NOMO-1 treated with DMSO at 0.1 percent for 48 hours (cell line): ENCODE measurements at regions not wholly inside any gene's neighbourhood (a gene's known extent, or its start where the extent isn't known, plus 50 kb on each side); places are given as distances from the start of the nearest gene placed in this dataset.

Experiments used
- DNase-seq: peaks from one replicate; lab custom pipeline; 2025; ENCODE audit not compliant: unreplicated experiment; lab: John Stamatoyannopoulos, UW

DNA sequence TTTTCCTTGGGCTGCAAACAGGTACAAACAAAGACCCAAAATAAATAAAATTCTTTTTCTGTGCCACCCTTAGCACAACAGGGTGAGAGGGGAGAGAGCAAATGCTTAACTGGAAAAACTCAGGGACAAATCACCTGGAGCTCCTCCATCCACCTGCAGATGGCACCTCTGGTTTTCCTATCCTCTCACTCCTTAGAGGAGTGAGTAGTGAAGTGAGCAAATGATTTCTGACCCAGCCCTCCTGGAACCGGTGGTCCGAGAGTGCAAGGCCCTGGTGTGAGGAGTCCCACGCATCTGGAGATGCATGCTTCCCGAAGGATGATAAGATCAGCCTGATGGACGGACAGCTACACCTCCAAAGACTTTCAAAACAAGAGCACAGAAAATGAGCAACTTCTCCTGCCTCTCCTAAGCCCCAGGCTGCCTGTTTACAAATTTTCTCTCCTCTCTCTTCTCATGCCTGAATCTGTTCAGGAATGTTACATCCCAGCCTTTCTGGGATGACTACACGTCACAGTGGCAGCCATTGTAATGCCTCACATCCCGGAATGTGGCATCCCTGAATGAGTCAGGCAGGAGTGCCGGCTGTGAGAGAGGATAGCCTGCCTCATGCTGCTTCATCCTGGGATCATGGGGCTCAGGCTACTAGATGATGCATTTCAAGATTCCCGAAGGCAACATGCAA lies 86.4 kb downstream of the ADRB2 start:
- no peak for DNase-seq

DNA sequence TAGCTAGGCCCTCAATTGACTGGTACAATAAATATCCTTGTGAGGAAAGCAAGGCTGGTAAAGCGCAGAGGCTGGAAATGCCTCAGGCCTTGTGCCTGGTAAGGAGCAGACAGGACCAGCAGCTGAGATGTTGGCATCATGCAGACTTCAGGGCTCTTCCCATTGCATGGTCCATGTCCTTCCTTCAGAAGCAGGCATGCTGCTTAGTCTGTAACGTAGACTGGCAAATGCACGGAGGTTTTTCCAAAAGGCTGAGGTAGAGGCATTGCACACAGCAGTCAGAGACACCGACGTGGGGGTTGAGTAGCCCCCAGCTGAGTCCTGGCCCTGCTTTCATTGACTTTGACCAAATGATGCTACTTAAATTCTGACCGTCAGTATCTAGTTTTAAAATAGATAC lies 87.1 kb downstream of the ADRB2 start:
- no peak for DNase-seq

DNA sequence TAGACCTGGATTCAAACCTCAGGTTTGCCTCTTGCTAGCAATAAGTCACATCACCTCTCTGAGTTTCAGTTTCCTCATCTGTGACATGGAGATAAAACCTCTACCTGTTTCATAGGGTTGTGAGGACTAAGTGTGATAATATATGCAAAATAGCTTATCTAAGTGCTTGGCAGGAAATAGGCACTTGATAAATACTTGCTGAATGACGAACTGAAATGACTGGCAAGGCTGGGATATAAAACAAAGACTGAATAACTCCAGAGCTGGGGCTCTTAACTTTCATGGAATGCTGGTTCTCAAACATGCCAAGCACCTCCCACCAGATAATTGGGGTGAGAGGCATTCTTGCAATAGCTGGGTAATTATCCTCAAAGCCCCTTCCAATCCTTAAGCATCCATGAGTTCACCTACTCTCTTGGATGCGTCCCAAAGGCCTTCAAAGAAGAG lies 87.6 kb downstream of the ADRB2 start:
- DNase-seq, result no peak

DNA sequence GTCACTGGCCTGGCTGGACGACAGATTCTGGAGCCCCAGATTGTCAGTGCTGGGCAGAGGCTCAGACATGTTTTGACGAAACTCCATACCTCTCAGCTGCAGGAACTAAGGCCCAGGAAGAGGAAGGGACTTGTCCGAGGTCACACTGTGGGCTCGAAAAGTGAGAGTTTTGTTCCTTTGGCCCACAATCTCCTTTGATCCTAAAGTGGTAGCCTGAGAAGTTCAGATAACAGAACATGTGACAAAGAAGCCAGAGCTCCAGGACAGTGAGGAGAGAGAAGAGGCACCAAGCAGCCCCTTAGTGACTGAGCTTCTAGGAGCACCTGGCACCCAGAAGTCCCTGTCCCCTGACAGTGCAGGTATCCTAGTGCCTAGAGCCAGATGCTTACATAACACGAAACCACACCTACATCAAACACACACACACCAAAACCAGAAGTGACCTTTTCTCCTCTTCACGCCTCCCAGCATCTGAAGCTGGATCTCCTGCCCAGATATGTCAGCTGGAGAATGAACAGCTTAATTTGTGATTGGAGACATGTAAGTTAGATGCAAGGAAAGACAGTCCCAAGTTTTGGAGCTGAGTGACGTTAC lies 88.9 kb downstream of the ADRB2 start:
- no peak for DNase-seq

DNA sequence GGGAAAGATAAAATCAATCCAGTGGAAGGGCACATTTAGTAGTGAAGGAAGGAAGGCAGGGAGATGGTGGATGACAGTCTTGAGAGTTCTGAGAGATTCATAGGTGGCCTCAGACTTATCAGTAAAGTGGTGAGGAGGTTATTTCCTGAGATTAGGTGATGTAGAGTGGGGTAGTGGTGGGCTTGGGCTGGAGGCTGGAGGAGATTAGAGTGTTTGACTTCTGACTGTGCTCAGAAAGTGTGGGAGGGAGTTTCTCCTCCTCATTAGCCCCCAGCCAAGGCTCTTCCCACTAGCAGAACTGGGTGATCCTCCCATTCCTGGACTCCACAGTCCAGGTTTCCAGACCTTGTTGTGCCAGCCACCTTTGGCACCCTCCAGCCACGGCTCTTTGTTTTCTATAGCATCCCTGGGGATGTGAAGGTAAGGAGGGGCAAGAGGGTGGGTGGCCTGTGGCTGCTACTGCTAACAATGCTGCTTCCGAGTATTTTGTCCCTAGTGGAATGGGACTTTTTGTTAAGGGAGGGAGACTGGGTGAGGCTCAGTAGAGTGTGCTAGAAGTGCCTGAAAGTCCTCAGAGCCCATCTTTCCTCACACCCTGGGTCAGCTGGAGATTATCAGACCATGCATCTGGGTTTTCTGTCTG lies 94.4 kb downstream of the ADRB2 start:
- no peak for DNase-seq

DNA sequence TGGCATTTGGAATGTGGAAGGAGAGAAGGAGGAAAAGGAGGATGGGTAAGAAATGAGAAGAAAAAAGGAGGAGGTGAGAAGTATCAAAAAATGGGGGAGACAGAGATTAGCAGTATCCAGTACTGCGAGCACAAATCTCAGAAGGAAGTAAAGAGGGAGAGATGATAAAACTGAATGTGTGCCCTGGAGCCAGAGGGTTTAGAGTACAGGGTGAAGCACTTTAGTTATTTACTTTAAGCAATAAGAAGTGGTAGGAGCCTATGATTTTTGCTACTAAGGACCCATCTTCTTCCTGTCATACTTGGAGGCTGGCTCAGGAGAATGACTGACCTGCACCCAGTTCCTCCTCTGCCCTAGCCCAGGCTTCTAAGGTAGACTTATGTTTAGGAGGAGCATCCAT lies 94.9 kb downstream of the ADRB2 start:
- no peak for DNase-seq

DNA sequence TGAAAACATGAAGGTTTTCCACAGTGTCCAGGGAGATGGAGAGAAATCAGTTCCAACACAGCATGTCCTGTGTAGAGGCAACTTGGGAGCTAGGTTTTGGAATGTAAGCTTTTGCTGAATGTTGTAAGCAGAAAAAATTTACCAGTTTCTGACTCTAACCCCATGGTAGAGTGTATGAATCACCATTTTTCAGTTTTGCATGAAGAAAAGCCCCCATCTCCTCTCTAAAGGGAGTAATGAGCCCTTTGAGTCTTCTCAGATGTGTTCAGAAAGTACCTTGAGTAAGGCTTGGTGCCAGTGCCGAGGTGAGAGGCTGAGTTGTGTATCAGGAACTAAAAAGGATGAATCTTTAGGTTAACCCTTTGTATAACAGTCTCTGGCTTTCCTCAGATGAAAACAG lies 96.2 kb downstream of the ADRB2 start:
- DNase-seq, result no peak

DNA sequence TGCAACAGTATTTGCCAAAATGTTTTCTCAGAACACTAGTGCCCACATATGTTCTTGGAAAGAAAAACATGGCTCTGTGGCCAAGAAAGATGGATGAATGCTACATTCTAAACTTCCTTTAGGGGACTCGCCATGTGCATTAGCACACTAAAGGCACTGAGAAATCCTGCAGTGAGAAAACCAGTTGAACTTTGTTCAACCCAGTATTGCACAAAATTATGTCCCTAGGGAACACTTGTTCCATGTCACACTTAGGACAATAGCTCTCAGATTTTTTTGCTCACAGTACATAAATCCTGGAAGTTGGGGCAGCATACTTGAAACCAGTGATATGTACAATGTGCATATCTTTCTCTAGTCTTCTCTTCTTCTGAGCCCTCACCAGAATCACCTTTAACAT lies 96.6 kb downstream of the ADRB2 start:
- DNase-seq, result no peak

DNA sequence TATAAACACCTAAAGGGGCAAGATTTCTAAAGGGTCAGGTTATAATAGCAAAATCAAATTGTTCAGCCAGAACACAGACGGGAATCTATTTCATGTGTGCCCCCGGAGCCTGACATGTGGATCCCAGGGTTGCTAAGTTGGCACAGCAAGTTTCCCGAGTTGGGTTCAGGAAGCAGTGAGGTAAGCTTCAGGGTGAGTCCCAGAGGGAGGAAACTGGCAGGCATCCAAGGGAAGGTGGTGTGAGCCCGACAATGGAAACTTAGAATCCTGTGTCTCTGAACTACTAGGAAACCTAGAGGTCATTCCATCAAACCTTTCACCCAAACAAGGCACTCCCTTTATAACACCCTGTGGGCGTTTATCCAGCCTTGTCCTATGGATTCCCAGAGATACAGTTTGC lies 98.4 kb downstream of the ADRB2 start:
- DNase-seq, result no peak

DNA sequence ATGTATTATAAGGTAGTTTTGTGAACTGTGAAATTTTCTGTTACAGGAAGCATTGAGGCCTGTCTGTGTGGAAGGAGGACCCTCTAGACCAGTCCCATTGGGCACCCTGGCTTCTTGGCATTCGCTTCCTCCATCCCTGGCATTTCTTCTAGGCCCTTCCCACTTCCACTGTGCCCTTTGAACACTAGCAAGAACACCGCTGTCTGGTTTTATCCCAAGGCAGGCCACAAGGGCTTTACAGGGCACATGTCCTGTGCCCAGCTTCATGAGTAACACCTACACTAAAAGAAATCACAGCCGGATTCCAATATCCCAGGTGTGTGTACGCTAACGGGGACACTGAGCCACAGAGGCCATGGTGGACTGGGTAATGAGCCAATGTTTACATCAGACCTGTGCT lies 99.8 kb downstream of the ADRB2 start:
- DNase-seq, result no peak

DNA sequence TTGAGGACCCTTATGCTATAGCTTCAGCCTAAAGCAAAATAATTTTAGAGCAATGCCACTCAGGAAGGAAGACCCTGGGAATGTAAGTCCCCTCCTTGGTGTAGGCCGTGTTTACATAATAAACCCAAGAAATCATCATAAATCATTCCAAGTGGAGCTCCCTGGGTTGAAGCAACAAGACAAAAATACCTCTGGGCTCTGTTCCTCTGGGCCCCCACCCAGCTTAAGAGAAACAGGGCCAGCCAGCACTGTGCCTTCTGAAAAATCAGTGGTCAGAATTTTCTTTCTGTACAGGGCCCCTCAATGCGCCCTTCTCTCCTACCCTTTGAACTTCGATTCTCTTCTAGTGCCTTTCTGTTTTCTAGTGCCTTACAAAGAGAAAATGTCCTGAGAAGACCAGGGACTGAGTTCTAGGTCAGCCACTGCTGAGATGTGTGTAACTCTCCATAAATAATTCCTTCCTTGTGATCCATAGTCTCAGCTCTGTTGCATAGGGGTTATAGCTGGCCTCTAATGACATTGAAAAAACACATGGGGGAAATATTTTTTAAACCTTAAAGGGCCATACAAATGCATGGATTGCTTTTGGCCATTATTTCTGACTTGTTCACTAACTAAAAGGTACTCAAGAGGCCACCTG lies 101.0 kb downstream of the ADRB2 start:
- DNase-seq, result no peak

DNA sequence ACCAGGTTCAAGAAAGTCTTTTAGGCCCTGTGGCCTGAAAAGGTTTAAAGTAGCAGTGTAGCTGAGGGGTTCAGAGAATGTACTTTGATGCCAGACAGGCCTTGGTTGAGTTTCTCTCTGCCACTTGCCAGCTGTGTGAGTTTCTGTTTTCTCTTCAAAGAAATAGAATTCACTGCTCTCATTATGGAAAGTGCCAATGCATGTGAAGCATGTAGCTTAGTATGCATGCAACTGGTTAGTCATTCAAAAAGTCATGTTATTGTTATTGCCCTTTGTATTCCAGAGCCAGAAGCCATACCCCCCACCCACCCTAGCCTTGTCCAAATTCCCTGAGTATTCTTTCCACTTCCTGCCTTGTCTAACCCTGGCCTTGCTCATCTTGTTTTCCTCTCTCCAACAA lies 101.7 kb downstream of the ADRB2 start:
- no peak for DNase-seq

DNA sequence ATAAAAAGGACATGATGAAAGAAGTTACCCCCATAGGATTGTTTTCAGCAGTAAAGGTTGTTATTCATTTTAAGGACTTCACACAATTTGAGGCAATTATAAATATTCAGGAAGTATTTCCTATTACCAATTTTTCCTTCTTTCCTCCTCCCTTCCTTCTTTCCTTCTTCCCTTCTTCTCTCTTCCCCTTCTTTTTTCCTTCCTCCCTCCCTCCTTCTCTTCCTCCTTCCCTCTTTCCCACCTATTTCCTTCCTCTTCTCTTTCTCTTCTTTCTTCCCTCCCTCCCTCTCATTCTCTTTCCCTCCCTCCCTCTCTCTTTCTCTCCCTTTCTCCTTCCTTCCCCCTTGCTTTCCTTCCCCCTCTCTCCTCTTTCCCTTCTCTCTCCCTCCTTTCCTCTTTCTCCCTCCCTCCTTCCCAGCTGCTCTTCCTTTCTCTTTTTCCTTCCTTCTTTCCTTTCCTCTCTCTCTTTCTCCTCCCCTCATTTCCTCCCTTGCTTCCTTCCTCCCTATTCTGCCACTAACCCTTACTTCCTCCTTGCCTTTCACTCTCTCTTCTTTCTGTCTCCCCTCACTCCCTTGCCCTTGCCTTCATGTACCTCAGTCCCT lies 105.1 kb downstream of the ADRB2 start:
- no peak for DNase-seq

DNA sequence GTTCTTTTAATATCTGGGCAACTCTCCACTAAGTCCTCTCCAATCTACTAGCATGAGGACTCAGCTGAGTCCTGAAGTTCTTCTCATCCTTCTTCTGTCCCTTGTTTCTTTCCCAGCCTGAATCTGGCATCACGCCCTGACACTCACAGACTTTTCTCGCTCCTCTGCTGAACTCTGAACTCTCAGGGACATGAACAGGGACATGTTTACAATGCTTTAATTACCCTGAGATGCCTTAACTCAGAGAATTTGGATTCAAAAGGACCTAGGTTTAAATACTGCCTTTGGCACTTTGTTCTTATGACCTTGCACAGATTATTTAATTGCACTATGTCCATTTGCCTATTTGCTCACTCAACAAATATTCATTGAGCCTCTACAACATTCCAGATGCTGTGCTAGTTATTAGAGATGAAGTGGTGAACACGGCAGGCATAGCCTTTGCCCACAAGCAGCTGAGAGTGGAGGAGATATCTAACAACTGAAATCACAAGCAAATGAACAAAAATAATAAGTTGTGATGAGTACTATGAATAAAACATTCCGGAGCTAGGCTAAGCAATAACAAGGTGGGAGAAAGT lies 106.0 kb downstream of the ADRB2 start:
- no peak for DNase-seq

DNA sequence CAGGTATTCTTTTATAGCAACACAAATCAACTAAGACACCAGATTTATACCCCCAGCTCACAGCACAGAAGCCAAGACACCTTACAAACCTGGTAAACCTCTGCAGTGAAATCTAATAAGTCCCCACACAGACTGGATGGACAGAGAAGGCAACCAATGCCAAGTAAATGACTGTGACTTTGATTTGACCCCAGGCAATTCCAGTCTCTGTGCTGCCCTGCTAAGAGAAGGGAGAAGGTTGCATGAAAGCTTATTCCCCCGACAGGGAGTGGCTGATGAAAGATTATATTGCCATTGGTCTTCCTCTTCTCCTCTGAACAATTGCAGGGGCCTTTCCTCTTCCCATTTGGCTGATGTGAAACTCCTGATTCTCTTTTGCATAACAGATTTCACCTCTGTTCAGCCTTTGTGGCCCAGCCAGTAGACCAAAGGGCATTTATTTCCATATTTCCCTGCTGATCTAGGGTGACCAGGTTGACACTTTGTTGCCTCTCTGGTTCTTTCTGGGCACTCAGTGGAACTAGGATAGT lies 107.6 kb downstream of the ADRB2 start:
- DNase-seq, result no peak

DNA sequence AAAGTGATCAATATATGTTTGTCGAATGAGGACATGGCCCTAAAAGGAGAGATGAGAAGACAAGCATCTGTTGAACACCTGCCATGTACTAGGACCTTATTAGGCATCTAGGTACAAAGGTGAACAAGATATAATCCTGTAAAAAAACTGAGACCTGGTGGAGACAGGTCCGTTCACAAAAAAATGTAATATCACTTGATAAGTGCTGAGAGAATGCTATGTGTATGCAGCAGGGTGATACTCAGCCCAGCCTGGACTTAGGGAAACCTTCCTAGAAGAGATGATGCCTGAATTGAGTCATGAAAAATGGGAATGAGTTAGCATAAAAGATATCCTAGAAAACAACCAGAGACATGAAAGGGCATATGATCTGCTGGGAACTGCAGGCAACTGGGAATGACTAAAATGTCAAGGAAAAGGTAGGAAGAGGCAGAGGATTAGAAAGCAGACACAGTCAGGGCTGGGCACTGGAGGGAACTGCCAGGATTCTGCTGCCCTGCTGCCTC lies 108.5 kb downstream of the ADRB2 start:
- no peak for DNase-seq

DNA sequence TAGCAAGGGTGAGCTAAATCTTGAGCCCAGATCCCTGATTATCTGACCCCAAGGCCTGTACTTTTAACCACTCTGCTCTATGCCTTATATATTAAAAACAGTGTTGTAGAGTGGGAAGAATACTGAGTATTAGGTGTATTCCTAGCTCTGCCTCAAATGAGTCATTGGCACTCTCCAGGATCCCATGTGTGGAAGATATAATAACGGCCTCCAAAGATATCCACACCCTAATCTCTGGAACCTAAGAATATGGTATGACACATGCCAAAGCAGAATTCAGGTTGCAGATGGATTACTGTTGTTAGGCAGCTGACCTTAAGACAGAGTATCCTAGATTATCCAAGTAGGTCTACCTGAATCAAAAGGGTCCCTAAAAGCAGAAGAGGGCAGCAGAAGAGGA lies 110.8 kb downstream of the ADRB2 start:
- no peak for DNase-seq

DNA sequence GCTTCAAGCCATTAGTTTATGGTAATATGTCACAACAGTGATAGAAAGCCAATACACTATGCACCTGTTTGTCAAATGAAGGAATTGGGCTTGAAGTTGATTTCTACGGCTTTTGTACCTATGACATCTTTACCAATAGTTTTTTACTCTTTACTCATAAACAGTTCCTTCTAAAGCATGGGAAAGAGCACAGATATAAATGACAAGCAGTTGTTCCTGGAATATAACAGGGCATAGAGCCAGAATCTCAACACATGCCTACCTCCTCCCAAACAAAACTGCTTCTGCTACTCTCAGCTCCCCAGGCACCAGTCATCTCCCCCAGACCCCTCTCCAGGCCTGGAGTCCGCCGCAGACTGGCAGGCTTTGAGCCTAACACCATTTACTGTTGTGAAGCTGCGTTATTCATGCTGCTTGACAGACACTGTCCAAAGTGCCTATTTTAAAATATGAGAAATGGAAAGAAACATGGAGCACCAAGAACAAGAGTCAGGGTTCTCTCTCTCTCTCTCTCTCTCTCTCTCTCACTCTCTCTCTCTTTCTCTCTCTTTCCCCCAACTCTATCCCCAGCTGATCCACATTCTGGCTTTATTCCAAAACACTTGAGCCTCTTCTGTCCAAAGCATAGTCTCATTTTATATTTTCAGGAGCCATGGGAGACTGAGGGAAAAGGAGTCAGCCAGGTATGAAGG lies 111.6 kb downstream of the ADRB2 start:
- no peak for DNase-seq

DNA sequence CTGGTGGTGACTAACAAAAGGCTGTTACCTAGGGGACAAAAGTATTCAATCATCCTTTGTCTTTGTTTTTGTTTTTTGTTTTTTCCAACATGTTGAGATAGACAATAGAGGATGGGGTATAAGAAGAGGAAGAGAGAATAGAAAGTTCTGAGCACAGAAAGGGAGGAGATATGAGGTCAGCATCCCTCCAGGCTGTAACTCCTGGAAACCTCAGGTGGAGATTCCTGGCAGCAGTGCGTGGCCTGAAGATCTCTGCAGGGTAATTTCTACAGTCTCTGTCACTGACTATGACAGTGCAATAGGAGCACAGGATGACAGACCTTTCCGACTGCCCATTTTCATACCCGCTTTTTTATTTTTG lies 112.1 kb downstream of the ADRB2 start:
- DNase-seq, result no peak

DNA sequence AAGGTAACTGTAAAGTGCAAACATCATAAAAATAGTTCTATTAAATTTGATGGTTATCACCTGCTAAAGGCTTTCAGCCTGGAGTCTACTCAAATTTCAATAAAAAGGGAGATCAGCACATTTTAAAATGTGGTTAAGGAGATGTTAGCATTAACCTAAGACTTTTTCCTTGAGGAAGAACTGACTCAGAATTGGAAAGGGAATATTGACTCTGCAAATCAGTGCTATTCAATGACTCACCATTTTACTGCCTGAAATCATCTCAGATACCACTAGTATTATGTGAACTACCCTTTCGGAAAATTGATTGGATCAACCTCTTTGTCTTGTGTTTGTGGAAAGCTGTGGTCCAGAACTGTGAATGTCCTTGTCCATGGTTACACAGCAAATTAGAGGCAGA lies 113.3 kb downstream of the ADRB2 start:
- no peak for DNase-seq
